Hypothalamus (tissue), 51 donors: ENCODE measurements at regions not wholly inside any gene's neighbourhood (a gene's known extent, or its start where the extent isn't known, plus 50 kb on each side); places are given as distances from the start of the nearest gene placed in this dataset.
"Not testable (repeated sequence)": the region's sequence is repeated elsewhere in the genome, so short reads cannot be mapped to it uniquely, and the experiment has no call there.

Source experiments
- DNase-seq, 51 donors: peaks; one replicate each; lab custom pipeline; 2025; lab: John Stamatoyannopoulos, UW

- no peak for DNase-seq
Measured at GRCh38 chr12:115305867-115306266, 621.9 kb upstream of the TBX3 start.

- no peak for DNase-seq
Measured at GRCh38 chr12:115305275-115305674, 621.3 kb upstream of the TBX3 start.

- no peak for DNase-seq
Measured at GRCh38 chr12:115303723-115304309, 619.8 kb upstream of the TBX3 start.

GRCh38 chr12:115297445-115297844 lies 613.5 kb upstream of the TBX3 start:
- DNase-seq = no peak

- DNase-seq = no peak
Measured at GRCh38 chr12:115296613-115297198, 612.7 kb upstream of the TBX3 start.

- no peak for DNase-seq
Measured at GRCh38 chr12:115295886-115296285, 611.9 kb upstream of the TBX3 start.

GRCh38 chr12:115294453-115295133 lies 610.6 kb upstream of the TBX3 start:
- DNase-seq = no peak

GRCh38 chr12:115285429-115285828 lies 601.5 kb upstream of the TBX3 start:
- not testable (repeated sequence) for DNase-seq

GRCh38 chr12:115273456-115273855 lies 589.5 kb upstream of the TBX3 start:
- no peak for DNase-seq

- DNase-seq = no peak
Measured at GRCh38 chr12:115268451-115268850, 584.5 kb upstream of the TBX3 start.

GRCh38 chr12:115267891-115268290 lies 583.9 kb upstream of the TBX3 start:
- no peak for DNase-seq

GRCh38 chr12:115267464-115267863 lies 583.5 kb upstream of the TBX3 start:
- no peak for DNase-seq

GRCh38 chr12:115264605-115265004 lies 580.6 kb upstream of the TBX3 start:
- no peak for DNase-seq

- DNase-seq = no peak
Measured at GRCh38 chr12:115261691-115262398, 577.9 kb upstream of the TBX3 start.

- DNase-seq = no peak
Measured at GRCh38 chr12:115260762-115261675, 577.0 kb upstream of the TBX3 start.

- no peak for DNase-seq
Measured at GRCh38 chr12:115259968-115260747, 576.2 kb upstream of the TBX3 start.

GRCh38 chr12:115257791-115258190 lies 573.8 kb upstream of the TBX3 start:
- no peak for DNase-seq

- DNase-seq = no peak
Measured at GRCh38 chr12:115255962-115256361, 572.0 kb upstream of the TBX3 start.

GRCh38 chr12:115255257-115255656 lies 571.3 kb upstream of the TBX3 start:
- no peak for DNase-seq

GRCh38 chr12:115253049-115253448 lies 569.1 kb upstream of the TBX3 start:
- DNase-seq = no peak
